Mammary epithelial cell (primary cell): ENCODE measurements at regions not wholly inside any gene's neighbourhood (a gene's known extent, or its start where the extent isn't known, plus 50 kb on each side); places are given as distances from the start of the nearest gene placed in this dataset.

Experiments used
- CTCF ChIP-seq, 2 donors: IDR thresholded peaks in 1 of 2; conservative IDR thresholded peaks in 1 of 2; 2 replicates each; pipeline ENCODE4 v1.5.1; 2011 to 2012; ENCODE audit warnings: inconsistent platforms in 2 of 2, low read length in 2 of 2, mild to moderate bottlenecking in 2 of 2, control low read depth in 1 of 2, low read depth in 1 of 2; ENCODE audit not compliant: insufficient read depth in 1 of 2; ENCODE audit errors: extremely low read depth in 1 of 2
- EZH2 ChIP-seq: IDR thresholded peaks from 2 replicates; pipeline ENCODE4 v1.6.1; 2012; ENCODE audit warnings: low read length, inconsistent platforms, borderline replicate concordance

- TF ChIP-seq CTCF (conservative IDR thresholded peaks at IDR 0.05 in 1 of 2, IDR thresholded peaks at IDR 0.05 in 1 of 2; ENCODE audit: extremely low read depth in 1 of 2, insufficient read depth in 1 of 2, low read depth in 1 of 2, low read length in 2 of 2) (no peak), EZH2 (no peak)
These were observed 67.2 kb upstream of the UBL3 start for GRCh38 chr13:29917650-29918049.
